SKM-1 (cell line): ENCODE measurements at regions not wholly inside any gene's neighbourhood (a gene's known extent, or its start where the extent isn't known, plus 50 kb on each side); places are given as distances from the start of the nearest gene placed in this dataset.
"Not testable (repeated sequence)": the region's sequence is repeated elsewhere in the genome, so short reads cannot be mapped to it uniquely, and the experiment has no call there.

ENCODE experiments used
- DNase-seq: peaks from one replicate; lab custom pipeline; 2025; ENCODE audit not compliant: unreplicated experiment; lab: John Stamatoyannopoulos, UW

GRCh38 chr3:125697126-125697525 lies 101.8 kb upstream of the OSBPL11 start:
- not testable (repeated sequence) for DNase-seq

GRCh38 chr3:125697979-125698640 lies 102.8 kb upstream of the OSBPL11 start:
- not testable (repeated sequence) for DNase-seq

GRCh38 chr3:125715651-125716050 lies 120.4 kb upstream of the OSBPL11 start:
- no peak for DNase-seq

- DNase-seq, result not testable (repeated sequence)
Observed at GRCh38 chr3:125732151-125732550, 136.9 kb upstream of the OSBPL11 start.

GRCh38 chr3:125741991-125742718 lies 146.9 kb upstream of the OSBPL11 start:
- DNase-seq, result not testable (repeated sequence)

GRCh38 chr3:125742845-125743244 lies 147.5 kb upstream of the OSBPL11 start:
- not testable (repeated sequence) for DNase-seq

- DNase-seq, result not testable (repeated sequence)
Observed at GRCh38 chr3:125757050-125757449, 161.8 kb upstream of the OSBPL11 start.

- not testable (repeated sequence) for DNase-seq
Observed at GRCh38 chr3:125758641-125759130, 163.4 kb upstream of the OSBPL11 start.

GRCh38 chr3:125762601-125763000 lies 167.3 kb upstream of the OSBPL11 start:
- not testable (repeated sequence) for DNase-seq

GRCh38 chr3:125766285-125766826 lies 171.1 kb upstream of the OSBPL11 start:
- DNase-seq, result peak; percentile 0

GRCh38 chr3:125766931-125767330 lies 171.6 kb upstream of the OSBPL11 start:
- not testable (repeated sequence) for DNase-seq

GRCh38 chr3:125767641-125768040 lies 172.3 kb upstream of the OSBPL11 start:
- DNase-seq, result no peak

GRCh38 chr3:125768821-125769220 lies 173.5 kb upstream of the OSBPL11 start:
- DNase-seq, result not testable (repeated sequence)

GRCh38 chr3:125771506-125771905 lies 176.2 kb upstream of the OSBPL11 start:
- not testable (repeated sequence) for DNase-seq

GRCh38 chr3:125774433-125775034 lies 179.2 kb upstream of the OSBPL11 start:
- DNase-seq, result not testable (repeated sequence)

- not testable (repeated sequence) for DNase-seq
Observed at GRCh38 chr3:125775106-125775505, 179.8 kb upstream of the OSBPL11 start.

GRCh38 chr3:125775606-125776294 lies 180.5 kb upstream of the OSBPL11 start:
- not testable (repeated sequence) for DNase-seq

- not testable (repeated sequence) for DNase-seq
Observed at GRCh38 chr3:125779276-125779675, 184.0 kb upstream of the OSBPL11 start.

- DNase-seq, result not testable (repeated sequence)
Observed at GRCh38 chr3:125779918-125780317, 184.6 kb upstream of the OSBPL11 start.

- not testable (repeated sequence) for DNase-seq
Observed at GRCh38 chr3:125781678-125782077, 186.4 kb upstream of the OSBPL11 start.

GRCh38 chr3:125790312-125790711 lies 178.7 kb upstream of the ROPN1B start:
- DNase-seq, result not testable (repeated sequence)
